Renal cortex interstitium (tissue), 11 donors: ENCODE measurements at regions not wholly inside any gene's neighbourhood (a gene's known extent, or its start where the extent isn't known, plus 50 kb on each side); places are given as distances from the start of the nearest gene placed in this dataset.

Experiments used
- DNase-seq, 11 donors: peaks; one replicate each; pipeline ENCODE4 v3.0.0-alpha.2; 2013; ENCODE audit warnings: low read depth in 9 of 11, low spot score in 4 of 11; ENCODE audit errors: extremely low read depth in 1 of 11

DNA sequence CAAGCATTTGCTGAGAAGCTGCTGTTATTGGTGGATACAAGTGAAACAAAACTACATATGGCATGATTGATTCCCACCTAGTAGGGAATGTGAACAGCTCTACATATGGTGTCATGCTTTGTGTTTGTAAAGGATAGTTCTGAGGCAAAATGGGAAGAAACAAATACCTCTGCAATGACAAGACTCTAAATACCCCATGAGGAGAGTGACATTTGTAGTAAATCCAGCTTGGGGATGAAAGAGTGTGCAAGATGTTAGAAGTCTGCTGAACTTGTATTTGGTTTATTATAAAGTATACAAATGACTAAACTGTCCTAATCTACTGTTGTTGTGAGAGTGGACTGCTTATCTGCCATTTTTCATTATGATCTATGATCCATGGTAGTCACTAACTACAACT is 120.8 kb upstream of the HS3ST1 start:
- no peak for DNase-seq

DNA sequence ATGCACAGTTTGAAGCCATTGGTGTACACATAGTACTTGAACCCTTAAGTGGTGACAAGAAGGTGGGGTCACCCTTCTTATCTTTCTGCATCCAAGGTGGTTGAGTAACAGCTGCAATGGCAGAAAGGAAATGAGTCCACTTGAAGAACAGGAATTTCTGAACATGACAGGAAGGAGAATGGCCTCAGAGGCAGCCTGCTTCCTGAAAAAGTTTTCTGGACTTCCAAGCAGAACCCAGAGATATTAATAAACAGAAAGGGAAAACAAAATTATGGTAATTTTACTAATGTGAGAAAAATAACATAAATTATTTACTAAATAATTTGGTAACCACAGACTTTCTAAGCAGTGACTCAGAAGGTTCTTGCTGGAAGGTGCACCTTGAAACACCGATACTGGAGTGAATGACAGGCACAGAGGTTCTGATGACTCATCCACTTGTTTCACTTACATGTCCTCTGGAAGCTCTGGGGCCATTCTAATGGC is 119.9 kb upstream of the HS3ST1 start:
- no peak for DNase-seq

DNA sequence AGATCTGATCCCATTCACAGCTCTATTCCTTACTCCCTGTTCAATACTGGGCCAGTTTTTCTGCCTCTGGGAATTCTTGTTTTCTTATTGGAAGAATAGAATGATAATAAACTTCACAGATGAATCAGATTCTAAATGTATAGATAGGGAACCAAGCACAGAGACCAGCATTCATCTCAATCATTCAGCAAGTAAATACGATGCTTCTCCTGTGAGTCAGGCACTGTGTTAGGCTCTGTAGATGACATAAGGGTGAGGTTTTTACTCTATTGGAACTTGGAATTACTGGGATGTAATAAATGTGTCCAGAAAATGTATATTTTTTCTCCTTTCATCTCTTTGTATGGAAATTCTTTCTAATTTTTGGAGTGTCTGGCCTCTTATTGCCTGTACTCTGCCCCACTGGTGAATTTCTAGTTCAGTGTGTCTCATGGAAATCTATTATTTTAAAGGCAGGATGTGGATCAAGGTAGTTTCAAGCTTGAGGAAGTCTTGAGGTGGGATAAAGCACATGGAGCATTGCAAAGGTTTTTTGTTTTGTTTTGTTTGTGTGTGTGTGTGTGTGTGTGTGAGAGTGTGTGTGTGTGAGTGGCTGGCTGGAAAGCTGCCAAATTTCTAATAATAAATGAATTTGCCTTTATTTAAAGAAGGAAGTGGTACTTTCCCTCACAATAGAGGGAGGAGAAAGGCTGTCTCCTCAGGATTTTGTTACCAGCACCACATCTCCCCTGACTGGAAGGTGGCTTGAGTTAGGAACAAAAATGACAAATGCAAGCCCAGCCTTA is 117.9 kb upstream of the HS3ST1 start:
- DNase-seq, result no peak

DNA sequence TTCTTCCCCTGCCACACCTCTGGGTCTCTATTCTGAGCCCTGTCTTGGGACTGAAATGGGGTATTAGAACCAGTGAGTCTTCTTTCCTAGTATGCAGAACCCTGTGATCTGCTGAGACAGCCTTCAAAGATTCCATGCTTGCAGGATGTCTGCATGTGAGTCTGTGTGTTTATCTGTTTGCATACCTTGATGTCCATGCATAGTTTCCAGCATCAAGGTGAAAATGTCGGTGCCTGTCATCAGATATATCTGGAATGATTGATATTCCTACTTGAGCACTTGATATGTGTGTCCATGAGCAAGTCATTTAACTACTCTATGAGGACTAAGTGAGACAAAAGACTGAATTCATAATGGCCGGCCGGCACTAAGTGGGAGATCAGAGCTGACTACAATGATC is 117.0 kb upstream of the HS3ST1 start:
- no peak for DNase-seq

DNA sequence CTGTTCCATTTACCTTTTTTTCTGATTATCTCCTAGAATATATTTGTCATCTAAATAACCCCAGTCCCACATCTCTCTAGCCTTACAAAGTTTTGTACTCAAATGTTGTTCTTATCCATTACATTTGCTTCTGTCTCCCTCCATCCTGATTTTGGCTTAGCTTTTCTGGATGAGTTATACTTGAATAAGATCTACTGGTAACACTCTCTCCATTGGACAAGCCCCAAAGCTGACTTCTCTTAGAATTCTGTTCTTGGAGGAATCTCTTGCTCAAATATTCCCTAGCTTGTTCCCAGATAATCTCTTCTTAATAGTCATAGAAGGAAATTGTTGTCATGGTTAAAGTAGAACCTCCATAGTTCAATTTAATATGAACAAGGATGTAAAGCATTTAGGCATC is 115.5 kb upstream of the HS3ST1 start:
- DNase-seq, result no peak

DNA sequence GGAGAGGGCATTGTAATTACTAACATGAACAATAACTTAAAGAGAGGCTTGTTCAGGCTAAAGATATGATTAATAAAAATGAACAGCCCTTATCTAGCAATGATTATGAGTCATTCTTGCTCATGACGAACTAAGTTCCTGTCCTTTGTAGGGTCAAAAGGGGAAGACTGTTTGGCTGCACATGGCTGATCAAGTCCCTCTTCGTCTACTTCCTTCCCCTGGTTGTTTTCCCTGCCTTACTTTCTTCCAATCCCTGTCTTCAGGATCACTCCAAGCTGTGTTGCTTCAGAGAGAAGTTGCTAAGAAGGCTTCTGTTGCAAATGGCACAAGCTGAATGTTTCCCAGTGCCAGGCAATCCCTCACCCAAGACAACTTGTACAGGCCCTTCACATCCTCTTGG is 115.0 kb upstream of the HS3ST1 start:
- no peak for DNase-seq

DNA sequence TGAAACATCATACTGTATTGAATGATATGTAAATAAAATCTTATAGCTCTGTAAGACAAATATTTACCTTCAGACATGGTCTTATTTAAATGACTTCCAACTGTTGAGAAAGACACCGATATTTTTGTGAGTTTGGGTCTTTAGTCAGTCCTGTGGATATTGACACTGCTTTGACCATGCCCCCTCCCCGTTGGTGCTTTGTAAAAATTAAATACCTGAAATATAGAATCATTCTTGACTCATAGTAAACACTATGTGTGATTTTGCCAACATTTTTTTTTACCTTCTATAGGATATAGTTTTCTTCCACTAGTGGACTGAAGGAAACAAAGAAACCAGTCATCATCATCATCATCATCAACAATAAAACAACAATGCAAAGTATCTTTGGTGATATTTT is 114.3 kb upstream of the HS3ST1 start:
- no peak for DNase-seq

DNA sequence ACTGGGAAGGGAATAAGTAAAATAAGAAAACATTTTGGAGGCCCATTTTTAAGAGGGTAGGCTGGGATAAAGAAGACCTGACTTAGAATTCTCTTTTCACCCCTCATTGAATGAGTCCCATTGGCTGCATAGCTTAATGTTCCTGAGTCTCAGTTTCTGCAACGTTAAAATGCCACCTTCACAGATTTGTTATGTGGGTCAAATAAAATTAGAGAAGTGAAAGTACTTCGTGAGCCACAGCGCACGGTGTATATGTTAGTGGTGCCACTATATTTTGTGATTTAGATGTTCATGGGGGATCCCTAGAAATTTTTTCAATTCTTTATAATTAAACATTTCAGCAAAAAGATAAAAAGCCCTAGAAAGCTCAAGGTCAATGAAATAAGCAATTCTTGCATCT is 109.2 kb upstream of the HS3ST1 start:
- DNase-seq, result no peak

DNA sequence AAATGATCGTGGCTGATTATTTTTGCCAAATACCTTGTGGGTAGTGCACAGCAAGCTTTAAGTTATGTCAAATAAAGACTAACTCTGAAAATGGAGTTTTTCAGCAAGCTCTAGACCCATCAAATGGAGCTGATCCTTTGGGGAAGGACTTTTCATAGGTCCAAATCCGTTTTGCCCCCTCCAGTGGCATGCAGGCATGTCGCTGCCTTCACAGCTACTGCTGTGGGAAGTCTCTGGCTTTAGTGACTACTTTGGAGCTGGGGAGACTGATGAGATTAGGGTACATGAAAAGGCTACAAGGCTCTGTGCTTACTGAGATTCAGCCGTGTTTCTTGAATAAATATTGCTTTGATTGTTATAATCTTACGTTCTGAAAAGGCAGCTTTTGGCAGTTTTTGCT is 106.6 kb upstream of the HS3ST1 start:
- no peak for DNase-seq

DNA sequence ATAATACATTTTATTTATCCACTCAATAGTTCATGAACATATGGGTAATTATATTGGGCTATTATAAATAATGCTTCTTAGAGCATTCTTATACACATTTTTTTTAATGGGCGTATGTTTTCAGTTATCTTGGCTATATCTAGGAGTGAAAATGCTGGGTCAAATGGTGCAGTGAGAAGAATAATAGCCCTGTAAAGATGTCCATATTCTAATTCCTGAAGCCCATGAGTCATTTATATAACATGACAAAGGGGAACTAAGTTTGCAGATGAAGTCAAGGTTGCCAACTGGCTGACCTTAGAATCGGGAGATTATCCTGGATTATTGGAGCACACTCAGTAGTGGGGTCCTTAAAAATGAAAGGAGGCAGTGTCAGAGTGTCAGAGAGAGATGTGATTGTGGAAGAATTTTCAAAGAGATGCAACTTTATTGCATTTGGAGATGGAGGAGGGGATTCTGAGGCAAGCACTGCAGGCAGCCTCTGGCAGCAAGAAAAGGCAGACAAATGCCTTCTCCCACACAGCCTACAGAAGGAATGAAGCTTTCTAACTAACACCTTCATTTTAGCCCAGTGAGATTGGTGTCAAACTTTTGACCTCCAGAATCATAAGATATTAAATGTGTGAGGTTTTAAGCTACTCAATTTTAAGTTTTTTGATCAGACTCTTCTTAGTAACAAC is 106.1 kb upstream of the HS3ST1 start:
- no peak for DNase-seq

DNA sequence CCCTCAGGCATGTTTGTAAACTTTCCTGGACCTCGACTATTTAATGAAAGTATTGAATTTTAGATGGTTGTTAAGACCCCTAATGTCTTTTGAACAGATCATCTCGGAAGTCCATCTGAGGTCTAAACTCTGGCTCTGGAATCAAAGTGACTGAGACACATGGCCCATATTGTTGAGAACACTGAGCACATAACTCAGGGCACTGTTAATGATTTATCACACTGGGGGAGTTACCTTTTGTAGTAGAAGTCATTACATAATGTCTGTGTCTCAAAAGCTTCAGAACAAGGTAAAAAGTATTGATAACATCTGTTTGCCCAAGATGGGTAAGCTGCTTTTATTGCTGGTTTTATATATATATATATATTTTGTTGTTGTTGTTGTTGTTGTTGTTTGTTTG is 103.4 kb upstream of the HS3ST1 start:
- DNase-seq, result no peak

DNA sequence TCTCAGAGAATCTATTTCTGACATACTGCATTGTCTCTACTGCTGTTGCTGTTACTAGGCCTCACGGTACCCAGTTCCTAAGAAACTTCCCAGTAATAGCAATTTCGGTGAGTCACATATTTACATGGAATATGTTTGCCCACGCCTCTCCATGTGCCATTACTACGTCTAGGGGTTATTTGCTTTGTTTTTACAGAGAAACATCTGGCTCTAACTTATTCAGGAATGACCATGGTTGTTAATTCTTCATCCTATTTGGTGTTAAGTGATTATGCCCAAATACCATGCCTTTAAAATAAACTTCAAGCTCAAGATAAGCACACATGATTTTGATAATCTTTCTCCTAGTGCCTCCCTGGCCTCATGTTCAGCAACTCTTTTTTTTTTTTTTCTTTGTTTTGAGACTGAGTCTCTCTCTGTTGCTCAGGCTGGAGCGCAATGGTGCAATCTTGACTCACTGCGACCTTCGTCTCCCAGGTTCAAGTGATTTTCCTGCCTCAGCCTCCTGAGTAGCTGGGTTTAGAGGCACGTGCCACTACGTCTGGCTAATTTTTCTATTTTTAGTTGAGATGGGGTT is 101.0 kb upstream of the HS3ST1 start:
- no peak for DNase-seq

DNA sequence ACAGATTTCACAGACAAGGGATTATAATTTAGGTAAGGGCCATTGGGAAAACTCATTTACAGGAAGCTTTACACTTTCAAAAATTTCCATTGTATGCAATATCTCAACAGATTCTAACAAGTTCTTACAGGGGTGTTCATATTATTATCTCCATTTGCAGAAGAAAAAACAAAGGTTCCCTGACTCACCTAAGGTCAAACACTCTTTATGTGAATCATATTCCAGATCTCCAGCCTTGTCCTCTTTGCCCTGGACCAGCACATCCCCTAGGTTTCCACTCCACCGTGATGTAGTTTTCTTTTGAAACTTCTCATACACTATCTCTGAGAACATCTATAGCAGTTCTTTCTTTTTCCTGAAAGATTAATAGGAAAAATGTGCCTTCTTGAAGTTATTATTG is 96.4 kb upstream of the HS3ST1 start:
- no peak for DNase-seq

DNA sequence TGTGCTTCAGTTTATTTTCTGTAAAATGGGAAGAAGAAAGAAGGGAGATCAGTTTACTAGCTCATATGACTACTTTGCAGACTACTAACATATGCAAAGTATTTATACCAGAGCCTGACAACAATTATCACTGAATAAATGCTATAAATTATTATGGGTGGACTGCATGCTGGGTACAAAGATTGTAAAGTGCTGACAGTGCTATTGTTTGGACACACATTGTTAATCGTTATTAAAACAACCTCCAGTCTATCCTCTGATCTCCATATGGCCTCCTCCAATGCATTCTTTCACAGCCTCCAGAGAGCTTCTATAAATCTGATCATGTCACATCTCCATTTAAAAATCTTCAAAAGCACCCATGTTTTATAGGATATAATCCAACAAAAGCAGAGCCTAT is 90.1 kb upstream of the HS3ST1 start:
- no peak for DNase-seq

DNA sequence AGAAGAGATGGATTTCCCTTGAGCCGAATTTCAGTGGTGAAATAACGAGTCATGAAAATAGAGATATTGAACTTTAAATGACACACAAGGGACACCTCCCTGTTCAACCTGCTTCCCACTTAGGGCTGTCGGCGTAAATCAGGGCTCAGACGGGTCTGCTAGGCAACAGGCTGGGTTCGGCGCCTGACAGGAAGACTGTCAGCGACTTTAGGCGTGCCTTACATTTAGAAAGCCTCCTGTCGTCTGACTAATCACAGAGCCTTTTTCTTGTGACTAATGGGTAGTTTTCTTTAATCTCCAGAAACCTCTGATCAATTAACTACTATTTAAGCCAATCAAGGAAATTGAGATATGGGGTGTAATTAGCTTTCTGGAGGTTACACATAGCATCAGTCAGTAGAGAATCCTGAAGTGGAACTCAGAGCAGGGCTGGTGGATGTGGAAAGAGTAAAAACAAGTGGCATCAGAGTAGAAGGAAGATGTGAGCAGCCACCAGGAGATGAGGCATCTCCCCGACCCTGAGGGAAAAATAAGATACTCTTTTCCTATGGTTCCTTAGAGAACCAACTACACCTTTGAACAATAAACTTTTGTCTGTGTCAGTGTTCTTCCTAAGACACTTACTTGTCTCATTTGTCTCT is 86.2 kb upstream of the HS3ST1 start:
- no peak for DNase-seq

DNA sequence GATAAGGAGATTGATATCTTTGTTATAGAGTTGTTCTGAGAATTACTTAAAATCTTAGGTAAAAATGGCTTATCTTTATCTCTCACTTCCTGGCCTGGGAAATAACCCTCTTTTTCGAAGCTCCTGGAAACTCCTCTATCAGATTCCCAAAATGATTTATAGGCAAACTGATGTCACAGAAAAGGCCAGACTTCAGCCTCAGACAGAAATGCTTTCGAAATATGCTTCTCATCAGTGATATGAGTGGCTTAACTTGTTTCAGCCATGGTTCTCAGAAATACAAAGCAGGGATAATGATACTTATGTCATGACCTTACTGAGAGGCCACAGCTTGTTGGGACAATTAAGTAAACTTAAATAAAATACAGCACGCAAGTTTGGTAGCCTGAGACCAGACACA is 85.3 kb upstream of the HS3ST1 start:
- DNase-seq, result no peak

DNA sequence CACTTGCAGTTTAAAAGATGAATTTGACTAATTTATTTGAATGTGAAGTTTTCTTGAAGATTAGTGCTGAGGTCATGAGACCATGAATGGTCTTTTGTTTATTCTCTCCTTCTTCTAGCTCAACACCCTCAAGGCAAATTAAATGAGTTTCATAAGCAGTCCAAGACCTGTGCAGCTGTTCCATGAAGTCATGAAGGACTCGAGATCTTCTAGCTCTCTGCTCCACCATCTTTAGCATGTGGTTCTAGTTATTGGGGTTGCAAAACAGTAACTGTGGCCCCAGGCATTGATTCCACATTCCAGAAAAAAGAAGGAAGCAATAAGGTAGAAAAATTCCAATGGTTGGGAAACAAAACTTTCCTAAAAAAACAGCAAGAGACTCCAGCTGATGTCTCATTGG is 84.2 kb upstream of the HS3ST1 start:
- no peak for DNase-seq

DNA sequence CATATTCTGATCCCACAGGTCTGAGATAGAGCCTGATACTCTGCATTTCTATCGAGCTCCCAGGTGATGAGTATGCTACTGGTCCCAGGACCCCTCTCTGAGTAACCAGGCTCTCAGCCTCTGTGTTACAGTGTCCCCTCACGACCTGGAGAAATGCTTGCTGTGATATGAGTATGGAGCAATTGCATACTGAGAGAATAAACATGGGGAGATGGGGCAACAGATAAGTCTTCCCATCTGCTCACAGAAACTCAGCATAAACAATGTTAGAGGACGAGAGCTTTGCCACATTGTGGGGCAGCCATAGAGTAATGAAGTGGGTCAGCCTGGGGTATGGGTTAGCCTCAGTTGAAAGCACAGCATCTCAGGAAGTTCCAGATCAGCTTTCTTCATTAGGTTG is 82.6 kb upstream of the HS3ST1 start:
- DNase-seq, result no peak

DNA sequence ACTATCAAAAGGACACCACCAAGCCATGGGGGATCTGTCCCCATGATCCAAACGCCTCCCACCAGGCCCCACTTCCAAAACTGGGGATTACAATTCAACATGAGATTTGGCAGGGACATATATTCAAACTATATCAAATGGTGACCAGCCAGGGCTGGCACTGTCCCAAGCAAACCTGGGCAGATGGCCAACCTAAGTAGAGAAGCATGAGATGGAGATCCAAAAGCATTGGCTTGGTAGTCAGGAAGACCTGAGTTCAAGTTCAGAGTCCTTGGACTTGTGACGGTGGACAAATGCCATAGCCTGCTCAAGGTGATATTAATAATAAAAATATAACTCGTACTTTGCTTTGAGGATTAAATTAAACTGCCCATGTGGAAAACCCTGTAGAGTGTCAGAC is 79.2 kb upstream of the HS3ST1 start:
- no peak for DNase-seq

DNA sequence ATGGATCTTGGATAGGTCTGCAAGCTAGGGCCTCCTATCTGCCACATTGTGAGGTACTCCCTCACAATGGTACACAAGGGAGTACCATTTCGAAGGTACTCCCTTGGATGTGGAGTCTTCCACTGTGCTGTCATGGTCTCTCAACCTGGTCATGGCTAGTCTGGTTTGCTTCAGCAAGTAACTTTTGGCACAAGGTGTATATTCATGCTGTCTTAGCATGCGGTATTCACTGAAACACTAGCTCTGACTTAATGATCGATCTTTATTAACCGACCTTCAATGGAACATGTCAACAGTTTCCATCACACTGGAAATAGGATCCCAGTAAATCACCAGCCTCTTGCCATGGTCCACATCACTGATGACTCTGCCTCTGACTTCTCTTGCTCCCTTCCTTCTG is 77.5 kb upstream of the HS3ST1 start:
- no peak for DNase-seq
